GM23338 (cell line): ENCODE measurements at regions not wholly inside any gene's neighbourhood (a gene's known extent, or its start where the extent isn't known, plus 50 kb on each side); places are given as distances from the start of the nearest gene placed in this dataset.
A peak's percentile ranks its signal among the peaks of the same experiment; 100 is the strongest.

Experiments used
- ATAC-seq: fragments of 200-7000 bp; cut with Tn5 transposase; 3 replicates; pipeline ENCODE4 v1.9.1; 2020
- DNase-seq: peaks from one replicate; pipeline ENCODE4 v3.0.0-alpha.2; 2015; ENCODE audit warnings: low spot score
- H2AFZ ChIP-seq: fragments of 200-600 bp; sonication (generic); 2 replicates; pipeline ENCODE4 v1.8.0; 2016; ENCODE audit warnings: antibody characterized with exemption, mild to moderate bottlenecking, moderate library complexity
- H3F3A ChIP-seq: fragments of 200-600 bp; sonication (generic); replicated peaks from 2 replicates; pipeline ENCODE4 v1.8.0; 2017; ENCODE audit warnings: antibody characterized with exemption, mixed run types, low read depth
- H3K27ac ChIP-seq: fragments of 200-600 bp; sonication (generic); 2 replicates; pipeline ENCODE4 v1.6.1; 2016; ENCODE audit warnings: low read depth
- H3K27me3 ChIP-seq: fragments of 200-600 bp; sonication (generic); 2 replicates; pipeline ENCODE4 v1.8.0; 2016; ENCODE audit warnings: mild to moderate bottlenecking, mixed run types, moderate library complexity; ENCODE audit not compliant: insufficient read depth
- H3K36me3 ChIP-seq: fragments of 200-600 bp; sonication (generic); 2 replicates; pipeline ENCODE4 v1.8.0; 2016; ENCODE audit warnings: mild to moderate bottlenecking; ENCODE audit not compliant: insufficient read depth
- H3K4me1 ChIP-seq: fragments of 200-600 bp; sonication (generic); 2 replicates; pipeline ENCODE4 v1.8.0; 2016; ENCODE audit warnings: mild to moderate bottlenecking, moderate library complexity; ENCODE audit not compliant: insufficient read depth
- H3K4me2 ChIP-seq: fragments of 200-600 bp; sonication (generic); 2 replicates; pipeline ENCODE4 v1.7.1; 2017; ENCODE audit warnings: mixed run types
- H3K4me3 ChIP-seq: fragments of 200-600 bp; sonication (generic); 2 replicates; pipeline ENCODE4 v1.6.1; 2016; ENCODE audit warnings: mixed run types
- H3K79me2 ChIP-seq: fragments of 200-600 bp; sonication (generic); replicated peaks from 2 replicates; pipeline ENCODE4 v1.8.0; 2017; ENCODE audit warnings: mild to moderate bottlenecking; ENCODE audit not compliant: insufficient read depth
- H3K9me2 ChIP-seq: fragments of 200-600 bp; sonication (generic); 2 replicates; pipeline ENCODE4 v1.8.0; 2017; ENCODE audit not compliant: insufficient read depth
- H4K20me1 ChIP-seq: fragments of 200-600 bp; sonication (generic); replicated peaks from 2 replicates; pipeline ENCODE4 v1.8.0; 2017; ENCODE audit warnings: mild to moderate bottlenecking; ENCODE audit not compliant: insufficient read depth
- H3K27ac Mint-ChIP-seq: 2 replicates; pipeline ENCODE4 v1.8.0; 2020; ENCODE audit warnings: inconsistent platforms, mild to moderate bottlenecking, moderate library complexity, mixed read lengths
- H3K27me3 Mint-ChIP-seq: 3 replicates; pipeline ENCODE4 v1.8.0; 2022; ENCODE audit warnings: low read depth, mild to moderate bottlenecking, moderate library complexity, mixed read lengths, inconsistent platforms; ENCODE audit not compliant: insufficient read depth, poor library complexity
- H3K36me3 Mint-ChIP-seq: 3 replicates; pipeline ENCODE4 v1.8.0; 2021; ENCODE audit warnings: low read depth, mild to moderate bottlenecking, inconsistent platforms, moderate library complexity, mixed read lengths
- H3K4me1 Mint-ChIP-seq: 3 replicates; pipeline ENCODE4 v1.8.0; 2020; ENCODE audit warnings: mild to moderate bottlenecking, inconsistent platforms, mixed read lengths
- H3K4me3 Mint-ChIP-seq: 3 replicates; pipeline ENCODE4 v1.8.0; 2021; ENCODE audit warnings: moderate library complexity, mild to moderate bottlenecking, inconsistent platforms, mixed read lengths
- H3K9me3 Mint-ChIP-seq: 3 replicates; pipeline ENCODE4 v1.8.0; 2020; ENCODE audit warnings: moderate library complexity, mild to moderate bottlenecking, inconsistent platforms, mixed read lengths
- CTCF ChIP-seq, 2 experiments: fragments of 200-600 bp in 1 of 2; sonication (generic) in 1 of 2; conservative IDR thresholded peaks; 2 replicates each; pipeline versions ENCODE4 v1.5.1 to v1.6.1; 2016 to 2017; ENCODE audit warnings: antibody characterized with exemption in 2 of 2, low read depth in 2 of 2, mild to moderate bottlenecking in 2 of 2, moderate library complexity in 1 of 2
- TF ChIP-seq, protein P1 (sequence below): fragments of 250-450 bp; sonication (Bioruptor Pico); IDR thresholded peaks from 2 replicates; pipeline ENCODE4 v1.5.0; 2020; ENCODE audit warnings: mild to moderate bottlenecking, moderate library complexity

DNA sequence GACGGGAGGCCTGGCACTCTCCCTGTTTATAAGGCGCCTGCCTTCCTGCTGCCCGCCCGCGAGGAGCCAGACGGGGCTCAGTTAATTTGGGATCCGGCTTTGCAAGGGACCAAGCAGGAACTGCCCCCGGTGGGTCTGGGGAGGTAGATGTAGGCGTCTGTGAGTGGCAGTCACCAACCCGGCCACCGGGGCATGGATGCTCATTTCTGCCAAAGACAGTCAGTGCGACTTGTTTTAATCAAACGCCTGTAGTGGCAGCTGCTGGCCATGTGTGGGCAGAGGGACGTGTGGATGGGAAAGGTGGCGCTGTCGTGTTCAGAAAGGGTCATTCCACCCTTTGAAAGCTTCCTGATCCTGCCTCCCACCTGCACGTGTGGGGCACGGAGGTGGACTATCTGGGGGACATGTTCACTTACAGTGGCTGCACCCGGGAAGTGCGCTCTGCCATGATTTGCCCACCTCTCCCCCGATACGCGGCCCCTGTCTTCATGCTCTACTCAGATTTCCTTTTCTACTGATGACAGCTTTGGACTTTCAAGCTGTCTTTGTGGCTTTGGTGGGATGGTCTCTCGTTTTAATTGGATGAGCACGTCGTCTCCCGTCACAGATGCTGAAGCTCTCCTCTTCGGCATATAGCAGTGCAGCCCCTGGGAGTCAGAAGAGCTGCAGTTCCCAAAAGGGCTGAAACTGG, 60.3 kb upstream of the CIBAR2 start:
- peaks cover 73% of the 10 kb centered on the region for H3K4me1 Mint-ChIP-seq
- no peak overlapping the region for H3K27ac Mint-ChIP-seq
- H3K27me3 Mint-ChIP-seq: peaks cover 27% of the 10 kb centered on the region
- H3K36me3 Mint-ChIP-seq: peaks cover 22% of the 10 kb centered on the region
- Histone ChIP-seq H3K36me3 (no peaks in the 10 kb centered on the region), H3K27me3 (peaks cover 11% of the 10 kb centered on the region), H3K4me1 (peaks cover 45% of the 10 kb centered on the region), H3F3A (peaks cover 10% of the 10 kb centered on the region; the same call in 1 of the 2 replicates), H2AFZ (no peak overlapping the region), H4K20me1 (peaks cover 27% of the 10 kb centered on the region), H3K4me3 (peak overlapping the region; percentile 54; the same call in 1 of the 2 replicates), H3K27ac (no peak overlapping the region), H3K79me2 (peaks cover 64% of the 10 kb centered on the region), H3K4me2 (peak overlapping the region; percentile 74), H3K9me2 (no peaks in the 10 kb centered on the region)
- ATAC-seq (peak; percentile 17), DNase-seq (peak; percentile 78)
- TF ChIP-seq CTCF (conservative IDR thresholded peaks at IDR 0.05; ENCODE audit: low read depth in 2 of 2): peak; percentile 38 to 56
- TF ChIP-seq, protein P1, sequence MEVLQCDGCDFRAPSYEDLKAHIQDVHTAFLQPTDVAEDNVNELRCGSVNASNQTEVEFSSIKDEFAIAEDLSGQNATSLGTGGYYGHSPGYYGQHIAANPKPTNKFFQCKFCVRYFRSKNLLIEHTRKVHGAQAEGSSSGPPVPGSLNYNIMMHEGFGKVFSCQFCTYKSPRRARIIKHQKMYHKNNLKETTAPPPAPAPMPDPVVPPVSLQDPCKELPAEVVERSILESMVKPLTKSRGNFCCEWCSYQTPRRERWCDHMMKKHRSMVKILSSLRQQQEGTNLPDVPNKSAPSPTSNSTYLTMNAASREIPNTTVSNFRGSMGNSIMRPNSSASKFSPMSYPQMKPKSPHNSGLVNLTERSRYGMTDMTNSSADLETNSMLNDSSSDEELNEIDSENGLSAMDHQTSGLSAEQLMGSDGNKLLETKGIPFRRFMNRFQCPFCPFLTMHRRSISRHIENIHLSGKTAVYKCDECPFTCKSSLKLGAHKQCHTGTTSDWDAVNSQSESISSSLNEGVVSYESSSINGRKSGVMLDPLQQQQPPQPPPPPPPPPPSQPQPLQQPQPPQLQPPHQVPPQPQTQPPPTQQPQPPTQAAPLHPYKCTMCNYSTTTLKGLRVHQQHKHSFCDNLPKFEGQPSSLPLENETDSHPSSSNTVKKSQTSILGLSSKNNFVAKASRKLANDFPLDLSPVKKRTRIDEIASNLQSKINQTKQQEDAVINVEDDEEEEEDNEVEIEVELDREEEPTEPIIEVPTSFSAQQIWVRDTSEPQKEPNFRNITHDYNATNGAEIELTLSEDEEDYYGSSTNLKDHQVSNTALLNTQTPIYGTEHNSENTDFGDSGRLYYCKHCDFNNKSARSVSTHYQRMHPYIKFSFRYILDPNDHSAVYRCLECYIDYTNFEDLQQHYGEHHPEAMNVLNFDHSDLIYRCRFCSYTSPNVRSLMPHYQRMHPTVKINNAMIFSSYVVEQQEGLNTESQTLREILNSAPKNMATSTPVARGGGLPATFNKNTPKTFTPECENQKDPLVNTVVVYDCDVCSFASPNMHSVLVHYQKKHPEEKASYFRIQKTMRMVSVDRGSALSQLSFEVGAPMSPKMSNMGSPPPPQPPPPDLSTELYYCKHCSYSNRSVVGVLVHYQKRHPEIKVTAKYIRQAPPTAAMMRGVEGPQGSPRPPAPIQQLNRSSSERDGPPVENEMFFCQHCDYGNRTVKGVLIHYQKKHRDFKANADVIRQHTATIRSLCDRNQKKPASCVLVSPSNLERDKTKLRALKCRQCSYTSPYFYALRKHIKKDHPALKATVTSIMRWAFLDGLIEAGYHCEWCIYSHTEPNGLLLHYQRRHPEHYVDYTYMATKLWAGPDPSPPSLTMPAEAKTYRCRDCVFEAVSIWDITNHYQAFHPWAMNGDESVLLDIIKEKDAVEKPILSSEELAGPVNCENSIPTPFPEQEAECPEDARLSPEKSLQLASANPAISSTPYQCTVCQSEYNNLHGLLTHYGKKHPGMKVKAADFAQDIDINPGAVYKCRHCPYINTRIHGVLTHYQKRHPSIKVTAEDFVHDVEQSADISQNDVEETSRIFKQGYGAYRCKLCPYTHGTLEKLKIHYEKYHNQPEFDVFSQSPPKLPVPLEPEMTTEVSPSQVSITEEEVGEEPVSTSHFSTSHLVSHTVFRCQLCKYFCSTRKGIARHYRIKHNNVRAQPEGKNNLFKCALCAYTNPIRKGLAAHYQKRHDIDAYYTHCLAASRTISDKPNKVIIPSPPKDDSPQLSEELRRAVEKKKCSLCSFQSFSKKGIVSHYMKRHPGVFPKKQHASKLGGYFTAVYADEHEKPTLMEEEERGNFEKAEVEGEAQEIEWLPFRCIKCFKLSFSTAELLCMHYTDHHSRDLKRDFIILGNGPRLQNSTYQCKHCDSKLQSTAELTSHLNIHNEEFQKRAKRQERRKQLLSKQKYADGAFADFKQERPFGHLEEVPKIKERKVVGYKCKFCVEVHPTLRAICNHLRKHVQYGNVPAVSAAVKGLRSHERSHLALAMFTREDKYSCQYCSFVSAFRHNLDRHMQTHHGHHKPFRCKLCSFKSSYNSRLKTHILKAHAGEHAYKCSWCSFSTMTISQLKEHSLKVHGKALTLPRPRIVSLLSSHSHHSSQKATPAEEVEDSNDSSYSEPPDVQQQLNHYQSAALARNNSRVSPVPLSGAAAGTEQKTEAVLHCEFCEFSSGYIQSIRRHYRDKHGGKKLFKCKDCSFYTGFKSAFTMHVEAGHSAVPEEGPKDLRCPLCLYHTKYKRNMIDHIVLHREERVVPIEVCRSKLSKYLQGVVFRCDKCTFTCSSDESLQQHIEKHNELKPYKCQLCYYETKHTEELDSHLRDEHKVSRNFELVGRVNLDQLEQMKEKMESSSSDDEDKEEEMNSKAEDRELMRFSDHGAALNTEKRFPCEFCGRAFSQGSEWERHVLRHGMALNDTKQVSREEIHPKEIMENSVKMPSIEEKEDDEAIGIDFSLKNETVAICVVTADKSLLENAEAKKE (CRISPR knock-in tag): no peak
- H3K4me3 Mint-ChIP-seq: peak overlapping the region; percentile 70
- no peaks in the 10 kb centered on the region for H3K9me3 Mint-ChIP-seq
